Hepatocyte (in vitro differentiated cells): ENCODE measurements at regions not wholly inside any gene's neighbourhood (a gene's known extent, or its start where the extent isn't known, plus 50 kb on each side); places are given as distances from the start of the nearest gene placed in this dataset.

Source experiments
- DNase-seq: peaks from one replicate; pipeline ENCODE4 v3.0.0-alpha.2; 2016; ENCODE audit warnings: low spot score
- H2AFZ ChIP-seq: fragments of 200-600 bp; sonication (generic); 2 replicates; pipeline ENCODE4 v1.6.0; 2016; ENCODE audit warnings: antibody characterized with exemption, mild to moderate bottlenecking
- H3K27ac ChIP-seq: fragments of 200-600 bp; sonication (generic); 2 replicates; pipeline ENCODE4 v1.5.1; 2016; ENCODE audit warnings: mild to moderate bottlenecking
- H3K27me3 ChIP-seq: fragments of 200-600 bp; sonication (generic); 2 replicates; pipeline ENCODE4 v1.6.1; 2016
- H3K36me3 ChIP-seq: fragments of 200-600 bp; sonication (generic); replicated peaks from 2 replicates; pipeline ENCODE4 v1.5.1; 2016; ENCODE audit warnings: low read depth; ENCODE audit not compliant: insufficient read depth
- H3K4me1 ChIP-seq: fragments of 200-600 bp; sonication (generic); 2 replicates; pipeline ENCODE4 v1.5.1; 2016; ENCODE audit warnings: mild to moderate bottlenecking, moderate library complexity; ENCODE audit not compliant: insufficient read depth
- H3K4me2 ChIP-seq: fragments of 200-600 bp; sonication (generic); 2 replicates; pipeline ENCODE4 v1.6.0; 2016
- H3K4me3 ChIP-seq: fragments of 200-600 bp; sonication (generic); 2 replicates; pipeline ENCODE4 v1.5.1; 2016; ENCODE audit warnings: mild to moderate bottlenecking
- H3K79me2 ChIP-seq: fragments of 200-600 bp; sonication (generic); 2 replicates; pipeline ENCODE4 v1.6.0; 2017; ENCODE audit warnings: mild to moderate bottlenecking
- H3K9me2 ChIP-seq: fragments of 200-600 bp; sonication (generic); replicated peaks from 2 replicates; pipeline ENCODE4 v1.6.0; 2017; ENCODE audit warnings: mild to moderate bottlenecking; ENCODE audit not compliant: insufficient read depth
- H3K9me3 ChIP-seq: fragments of 200-600 bp; sonication (generic); 2 replicates; pipeline ENCODE4 v1.5.1; 2016; ENCODE audit warnings: low read depth, mild to moderate bottlenecking
- H4K20me1 ChIP-seq: fragments of 200-600 bp; sonication (generic); 2 replicates; pipeline ENCODE4 v1.6.0; 2016; ENCODE audit warnings: mild to moderate bottlenecking; ENCODE audit not compliant: insufficient read depth, poor library complexity, severe bottlenecking
- EZH2 ChIP-seq: fragments of 200-600 bp; sonication (generic); IDR thresholded peaks from 2 replicates; pipeline ENCODE4 v1.6.1; 2016; ENCODE audit warnings: antibody characterized with exemption, mild to moderate bottlenecking, borderline replicate concordance
- EZH2phosphoT487 ChIP-seq: fragments of 200-600 bp; sonication (generic); IDR thresholded peaks from one replicate; pipeline ENCODE4 v1.6.1; 2018; ENCODE audit warnings: antibody characterized with exemption, mild to moderate bottlenecking, low read depth, moderate library complexity; ENCODE audit not compliant: unreplicated experiment, severe bottlenecking
- WGBS: methylation state at CpG from one replicate; pipeline ENCODE4 v1.1.6; 2016; ENCODE audit warnings: low lambda C conversion rate; ENCODE audit errors: missing lambda C conversion rate; 5-methylcytosine and 5-hydroxymethylcytosine counted together
- TF ChIP-seq, protein P1 (sequence below): fragments of 200-600 bp; sonication (generic); IDR thresholded peaks from 2 replicates; pipeline ENCODE4 v1.5.1; 2016; ENCODE audit warnings: antibody characterized with exemption, mild to moderate bottlenecking; ENCODE audit not compliant: poor library complexity

DNA sequence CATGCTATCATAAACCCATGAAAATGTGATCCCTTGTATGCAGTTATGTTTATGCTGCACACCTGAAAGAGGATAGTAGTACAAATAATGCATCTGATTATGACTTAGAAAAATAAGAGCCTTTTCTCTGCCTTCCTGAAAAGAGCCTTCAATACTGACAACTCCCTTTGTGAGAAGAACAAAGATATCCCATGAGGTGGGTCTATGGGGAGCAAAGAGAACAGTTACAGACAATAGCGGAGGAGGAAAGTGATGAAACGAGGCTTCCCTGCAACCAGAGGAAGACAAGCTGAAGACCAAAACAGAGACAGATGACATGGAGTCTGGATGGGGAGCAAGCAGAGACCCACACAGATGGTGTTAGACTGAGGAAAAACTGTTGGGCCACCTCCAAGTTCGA lies 598.3 kb upstream of the PLXNA2 start:
- Histone ChIP-seq H3K9me2 (no peaks in the 10 kb centered on the region), H3K9me3 (no peaks in the 10 kb centered on the region), H3K27ac (no peak overlapping the region)

DNA sequence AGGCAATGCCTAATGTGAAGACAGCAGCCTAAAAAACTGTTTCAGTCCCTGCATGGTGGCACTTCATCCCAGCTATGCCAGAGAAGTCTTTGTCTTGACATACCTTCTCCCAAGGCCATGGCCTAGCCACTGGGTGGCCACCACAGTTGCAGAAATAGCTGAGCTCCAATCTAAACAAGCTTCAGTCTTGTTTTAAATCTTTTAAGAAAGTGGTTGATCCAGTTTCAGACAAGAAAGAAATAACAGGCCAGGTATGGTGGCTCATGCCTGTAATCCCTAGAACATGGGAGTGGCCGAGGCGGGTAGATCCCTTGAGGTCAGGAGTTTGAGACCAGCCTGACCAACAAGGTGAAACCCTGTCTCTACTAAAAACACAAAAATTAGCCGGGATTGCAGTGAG lies 600.0 kb upstream of the PLXNA2 start:
- no peaks in the 10 kb centered on the region for H3K36me3 ChIP-seq
- H3K27me3 ChIP-seq, result no peaks in the 10 kb centered on the region
- 90% methylated on average over 3 of the region's 3 CpGs for WGBS
- no peak for TF ChIP-seq EZH2phosphoT487
- TF ChIP-seq, protein P1, sequence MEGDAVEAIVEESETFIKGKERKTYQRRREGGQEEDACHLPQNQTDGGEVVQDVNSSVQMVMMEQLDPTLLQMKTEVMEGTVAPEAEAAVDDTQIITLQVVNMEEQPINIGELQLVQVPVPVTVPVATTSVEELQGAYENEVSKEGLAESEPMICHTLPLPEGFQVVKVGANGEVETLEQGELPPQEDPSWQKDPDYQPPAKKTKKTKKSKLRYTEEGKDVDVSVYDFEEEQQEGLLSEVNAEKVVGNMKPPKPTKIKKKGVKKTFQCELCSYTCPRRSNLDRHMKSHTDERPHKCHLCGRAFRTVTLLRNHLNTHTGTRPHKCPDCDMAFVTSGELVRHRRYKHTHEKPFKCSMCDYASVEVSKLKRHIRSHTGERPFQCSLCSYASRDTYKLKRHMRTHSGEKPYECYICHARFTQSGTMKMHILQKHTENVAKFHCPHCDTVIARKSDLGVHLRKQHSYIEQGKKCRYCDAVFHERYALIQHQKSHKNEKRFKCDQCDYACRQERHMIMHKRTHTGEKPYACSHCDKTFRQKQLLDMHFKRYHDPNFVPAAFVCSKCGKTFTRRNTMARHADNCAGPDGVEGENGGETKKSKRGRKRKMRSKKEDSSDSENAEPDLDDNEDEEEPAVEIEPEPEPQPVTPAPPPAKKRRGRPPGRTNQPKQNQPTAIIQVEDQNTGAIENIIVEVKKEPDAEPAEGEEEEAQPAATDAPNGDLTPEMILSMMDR, result no peak
- no peak for TF ChIP-seq EZH2
- H3K4me2 ChIP-seq, result no peak overlapping the region
- no peak overlapping the region for H2AFZ ChIP-seq
- no peaks in the 10 kb centered on the region for H3K4me1 ChIP-seq
- no peak overlapping the region for H3K4me3 ChIP-seq
- H3K79me2 ChIP-seq, result no peaks in the 10 kb centered on the region
- H3K9me3 ChIP-seq, result no peaks in the 10 kb centered on the region
- no peak for DNase-seq
- no peaks in the 10 kb centered on the region for H4K20me1 ChIP-seq
- no peaks in the 10 kb centered on the region for H3K9me2 ChIP-seq
- no peak overlapping the region for H3K27ac ChIP-seq

More for the DNA sequence above, 598.3 kb upstream of the PLXNA2 start:
- Histone ChIP-seq H3K79me2 (no peaks in the 10 kb centered on the region), H4K20me1 (no peaks in the 10 kb centered on the region), H3K4me3 (no peak overlapping the region), H3K4me2 (no peak overlapping the region), H3K4me1 (no peaks in the 10 kb centered on the region), H2AFZ (no peak overlapping the region), H3K27me3 (no peaks in the 10 kb centered on the region), H3K36me3 (no peaks in the 10 kb centered on the region)
- WGBS, result 85% methylated on average over 3 of the region's 3 CpGs
- DNase-seq, result no peak
- no peak for TF ChIP-seq EZH2phosphoT487
- TF ChIP-seq EZH2, result no peak
- TF ChIP-seq, protein P1, result no peak

DNA sequence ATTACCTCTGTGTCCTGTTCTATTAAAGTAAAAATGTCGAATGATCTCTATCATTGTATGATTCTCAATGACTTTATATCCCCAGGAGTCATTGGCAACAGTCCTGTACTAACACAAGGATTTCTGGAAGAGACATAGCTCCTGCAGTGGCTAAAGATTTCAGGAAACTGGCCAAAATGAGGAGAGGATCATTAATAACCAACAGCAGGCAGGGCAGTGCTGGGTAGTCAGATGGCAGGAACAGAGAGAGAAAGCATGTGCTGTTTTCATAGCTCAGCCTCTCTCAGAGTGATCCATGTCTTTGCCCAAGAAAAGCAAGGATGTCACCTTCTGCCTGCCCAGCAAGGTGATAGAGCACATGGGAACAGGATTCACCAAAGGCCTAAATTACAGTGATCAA lies 604.7 kb upstream of the PLXNA2 start:
- H3K27ac ChIP-seq, result no peak overlapping the region
- H3K9me3 ChIP-seq, result no peaks in the 10 kb centered on the region
- TF ChIP-seq, protein P1, result no peak
- no peak for TF ChIP-seq EZH2
- no peak overlapping the region for H3K4me2 ChIP-seq
- no peaks in the 10 kb centered on the region for H4K20me1 ChIP-seq
- H3K27me3 ChIP-seq, result no peaks in the 10 kb centered on the region
- no peak for DNase-seq
- no peak overlapping the region for H3K4me3 ChIP-seq
- no peaks in the 10 kb centered on the region for H3K4me1 ChIP-seq
- no peaks in the 10 kb centered on the region for H3K36me3 ChIP-seq
- H3K9me2 ChIP-seq, result no peaks in the 10 kb centered on the region
- no peak overlapping the region for H2AFZ ChIP-seq
- WGBS, result 93% methylated on average over 1 of the region's 1 CpG
- no peaks in the 10 kb centered on the region for H3K79me2 ChIP-seq

DNA sequence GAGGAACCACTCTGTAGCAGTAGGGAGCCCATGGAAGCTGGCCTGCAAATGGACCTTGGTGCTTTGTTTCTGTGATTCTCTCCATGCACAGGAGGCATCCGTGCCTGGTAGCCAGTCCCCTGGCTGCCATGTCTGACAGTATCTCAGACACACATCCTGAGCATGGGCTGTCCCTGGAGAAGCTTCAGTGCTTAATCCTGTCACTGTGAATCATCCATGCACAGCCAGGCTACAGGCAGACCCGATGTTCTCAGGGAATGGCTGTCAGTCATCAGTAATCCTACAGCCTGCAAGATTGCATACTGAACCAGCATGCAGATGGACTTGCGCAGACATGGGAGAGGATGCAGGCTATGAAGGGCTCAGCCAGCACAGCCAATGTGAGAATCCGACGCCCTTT lies 606.3 kb upstream of the PLXNA2 start:
- no peaks in the 10 kb centered on the region for H3K36me3 ChIP-seq
- no peak overlapping the region for H3K4me2 ChIP-seq
- no peaks in the 10 kb centered on the region for H3K27me3 ChIP-seq
- no peak overlapping the region for H3K4me3 ChIP-seq
- H3K79me2 ChIP-seq, result no peaks in the 10 kb centered on the region
- WGBS, result 80% methylated on average over 5 of the region's 5 CpGs
- no peaks in the 10 kb centered on the region for H3K9me3 ChIP-seq
- TF ChIP-seq EZH2, result no peak
- TF ChIP-seq EZH2phosphoT487, result no peak
- TF ChIP-seq, protein P1, result no peak
- H3K27ac ChIP-seq, result no peak overlapping the region
- no peaks in the 10 kb centered on the region for H3K4me1 ChIP-seq
- no peak for DNase-seq
- no peak overlapping the region for H2AFZ ChIP-seq
- H3K9me2 ChIP-seq, result no peaks in the 10 kb centered on the region
- H4K20me1 ChIP-seq, result no peaks in the 10 kb centered on the region
